Stimulated activated CD8-positive, alpha-beta memory T cell treated with anti-CD3 and anti-CD28 coated beads, Interleukin-2, amount 100 ng/mL, for 48 hours (primary cell): ENCODE measurements at regions not wholly inside any gene's neighbourhood (a gene's known extent, or its start where the extent isn't known, plus 50 kb on each side); places are given as distances from the start of the nearest gene placed in this dataset.

Experiments
- DNase-seq, 2 donors: peaks; one replicate each; pipeline ENCODE4 v3.0.0-alpha.2; 2020; ENCODE audit warnings: low read depth in 2 of 2

DNA sequence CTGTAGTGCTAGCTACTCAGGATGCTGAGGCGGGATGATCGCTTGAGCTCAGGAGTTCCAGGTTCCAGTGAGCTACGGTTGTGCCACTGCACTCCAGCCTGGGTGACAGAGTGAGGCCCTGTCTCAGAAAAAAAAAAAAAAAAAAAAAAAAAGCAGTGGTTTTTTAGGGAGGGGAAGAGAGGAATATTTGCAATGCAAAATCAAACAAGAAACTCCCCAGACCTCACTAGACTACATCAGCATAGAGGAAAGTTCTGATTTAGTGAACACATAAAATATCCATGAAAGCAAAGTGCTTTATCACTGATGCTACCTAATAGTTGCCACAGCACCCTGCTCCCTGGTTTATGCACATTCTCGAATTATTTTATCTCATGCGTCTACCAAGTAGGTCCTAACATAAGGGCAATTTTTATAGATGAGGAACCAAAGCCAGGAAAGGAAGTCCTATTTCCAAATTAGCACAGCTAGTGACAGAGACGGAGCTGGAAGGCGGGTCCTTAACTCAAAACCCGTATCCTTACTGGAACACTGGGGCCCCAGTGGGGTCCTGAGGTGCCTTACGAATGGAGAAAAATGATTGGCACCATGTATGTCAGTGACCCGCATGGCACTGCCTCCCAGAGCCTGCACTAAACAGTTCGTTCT is 50.7 kb upstream of the GPR157 start:
- no peak for DNase-seq

DNA sequence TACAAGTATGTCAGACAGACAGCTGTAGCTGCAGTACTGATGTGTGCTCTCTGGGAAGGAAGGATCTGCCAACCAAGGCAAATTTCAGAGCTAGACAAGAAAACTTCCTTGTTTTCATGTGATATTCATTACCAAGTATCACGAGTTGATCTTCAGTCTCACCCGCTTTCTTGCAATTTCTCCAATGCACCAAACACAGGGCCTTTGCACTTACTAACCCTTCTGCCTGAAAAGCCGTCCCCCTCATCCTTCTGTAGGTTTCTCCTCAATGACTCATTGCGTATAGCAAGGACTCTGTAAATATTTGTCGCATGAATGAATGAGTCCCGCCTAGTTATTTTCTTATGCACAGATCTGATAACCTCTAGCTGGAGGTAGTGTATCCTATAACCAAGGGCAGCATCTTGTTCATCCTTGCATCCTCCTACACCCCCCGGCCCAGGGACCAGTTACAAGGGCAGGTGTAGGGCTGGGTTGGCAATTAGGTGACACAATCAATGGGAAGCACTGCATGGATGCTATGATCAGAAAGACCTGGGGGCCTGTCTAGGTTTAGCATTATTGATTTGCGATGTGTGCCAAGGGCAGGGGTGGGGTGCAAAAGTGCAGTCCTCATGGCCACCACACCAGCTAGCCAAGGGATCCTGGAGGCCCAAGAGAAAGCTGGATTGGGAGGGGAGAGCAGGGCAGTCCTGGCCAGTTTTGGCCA is 51.4 kb upstream of the GPR157 start:
- DNase-seq, result no peak

DNA sequence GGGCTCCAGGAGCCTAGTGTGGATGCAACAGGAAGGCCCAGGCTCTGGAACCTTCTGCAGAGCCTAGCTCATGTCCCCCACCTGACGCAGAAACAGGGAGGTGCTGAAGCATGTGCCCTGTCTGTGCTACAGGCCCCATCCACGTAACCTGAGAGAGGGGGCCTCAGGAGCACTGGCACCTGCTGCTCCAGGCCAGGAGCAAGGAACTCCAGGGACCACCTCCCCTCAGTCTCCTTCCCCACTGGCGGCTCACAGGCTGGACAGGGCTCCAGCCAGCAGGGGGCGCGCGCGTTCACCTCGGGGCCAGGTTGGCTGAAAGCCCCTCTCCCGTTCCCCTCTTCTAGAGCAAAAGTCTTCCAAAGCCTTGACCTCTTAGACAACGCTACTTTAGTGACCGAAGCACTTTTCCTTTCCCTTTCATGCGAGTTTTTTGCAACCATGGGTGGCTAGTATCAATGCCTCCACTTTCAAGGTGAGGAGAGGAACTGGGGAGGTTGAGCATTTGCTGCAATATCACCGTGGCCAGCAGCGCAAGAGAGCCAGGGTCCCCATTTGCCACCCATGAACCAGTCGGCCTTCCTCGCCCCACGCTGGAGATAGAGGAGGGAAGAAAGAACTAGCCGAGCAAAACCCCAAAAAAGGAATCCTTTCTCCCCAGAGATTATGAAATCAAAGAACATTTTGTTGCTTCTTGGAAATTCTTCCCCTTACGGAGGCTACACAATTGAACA is 52.4 kb upstream of the GPR157 start:
- DNase-seq, result peak; percentile 68

DNA sequence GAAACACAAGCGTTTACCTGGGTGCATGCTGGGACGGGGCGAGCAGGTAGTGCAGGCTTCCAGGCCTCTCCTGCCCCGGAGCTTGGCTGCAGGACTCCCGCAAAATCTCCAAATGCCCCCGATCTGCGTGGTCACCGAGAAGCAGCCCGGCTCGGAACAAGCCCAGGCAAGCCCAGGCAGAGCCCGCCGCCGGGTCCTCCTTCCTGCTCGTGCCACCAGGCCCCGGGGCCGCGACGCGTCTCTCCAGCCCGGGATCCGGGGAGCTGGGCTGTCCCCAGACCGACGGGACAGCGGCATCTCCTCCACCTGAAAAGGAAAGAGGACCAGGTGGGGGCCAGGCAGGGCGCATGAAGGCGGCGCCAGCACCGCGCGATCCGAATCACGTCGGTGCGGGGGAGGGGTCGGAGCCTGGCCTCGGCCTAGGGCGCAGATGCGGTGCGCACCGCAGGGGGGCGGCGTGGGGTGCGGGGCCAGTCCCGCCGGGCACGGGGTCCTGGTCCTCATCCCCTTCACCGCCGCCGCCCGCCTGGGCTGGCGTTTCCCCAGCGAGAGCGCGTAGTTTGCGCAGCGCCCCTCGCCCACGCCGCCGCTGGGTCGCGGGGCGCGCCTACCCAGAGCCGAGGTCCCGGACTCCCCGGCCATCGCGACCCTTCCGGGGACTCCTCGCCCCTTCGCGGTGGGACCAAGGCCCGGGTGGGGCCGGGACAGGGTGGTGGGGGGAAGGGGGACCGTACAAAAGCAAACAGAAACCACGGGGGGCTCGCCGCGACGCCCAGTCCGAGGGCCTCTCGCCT is 52.4 kb upstream of the H6PD start:
- DNase-seq, result no peak

DNA sequence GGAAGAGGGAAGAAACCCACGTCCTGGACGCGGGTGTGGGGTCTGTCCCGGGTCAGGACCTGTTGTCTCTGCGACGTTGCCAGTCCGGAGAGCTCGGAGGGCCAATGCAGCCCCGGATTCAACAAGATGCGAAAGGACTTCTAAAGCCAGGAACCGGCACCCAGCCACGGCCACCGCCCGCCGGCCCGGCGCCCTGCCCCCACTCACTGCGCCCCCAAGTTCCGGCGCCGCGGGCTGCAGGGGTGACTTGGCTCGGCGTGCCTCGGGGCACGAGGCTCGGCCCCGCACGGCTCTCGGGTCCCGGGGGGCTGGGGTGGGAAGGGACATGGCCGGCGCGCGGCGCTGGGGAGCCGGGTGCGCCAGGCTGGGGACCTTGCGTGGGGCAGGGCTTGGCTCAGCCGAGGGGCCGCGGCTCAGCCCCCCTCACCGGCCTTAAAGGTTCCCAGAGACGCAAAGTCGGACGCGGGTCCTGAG is 51.8 kb upstream of the H6PD start:
- no peak for DNase-seq

DNA sequence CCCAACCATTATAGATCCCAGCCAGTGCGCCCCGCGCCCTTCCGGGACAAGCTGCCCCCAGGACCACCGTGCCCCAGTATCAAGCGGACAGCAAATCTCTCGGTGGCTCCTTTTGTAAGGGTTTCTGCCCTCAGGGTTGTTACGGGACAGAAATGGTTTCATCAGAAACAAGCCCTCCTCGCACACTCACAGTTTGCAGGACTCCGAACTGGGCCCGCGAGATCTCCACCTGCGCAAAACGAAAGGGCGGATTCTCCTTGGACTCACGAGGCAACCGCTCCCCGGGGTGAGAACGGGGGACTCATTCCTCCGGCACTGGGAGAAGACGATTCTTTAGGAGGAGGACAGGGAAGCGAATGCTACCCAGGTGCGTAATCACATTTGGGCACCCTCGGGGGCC is 51.1 kb upstream of the H6PD start:
- DNase-seq, result no peak

DNA sequence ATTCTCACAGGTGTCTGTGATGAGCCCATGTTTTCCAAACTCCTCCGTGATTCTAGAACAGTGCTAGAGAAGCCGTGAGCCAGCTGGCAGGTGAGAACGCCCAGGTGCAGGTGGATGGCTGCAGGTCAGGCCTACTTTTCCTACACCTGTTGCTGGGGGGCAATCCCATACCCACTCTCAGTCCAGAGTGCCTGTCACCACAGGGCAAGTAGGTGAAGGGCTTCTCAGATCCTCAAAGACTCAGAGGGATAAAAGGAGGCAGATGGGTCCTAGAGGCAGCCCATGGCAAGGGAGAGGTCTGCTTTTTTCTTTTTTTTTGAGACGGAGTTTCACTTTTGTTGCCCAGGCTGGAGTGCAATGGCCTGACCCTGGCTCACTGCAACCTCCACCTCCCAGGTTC is 50.7 kb upstream of the H6PD start:
- no peak for DNase-seq

DNA sequence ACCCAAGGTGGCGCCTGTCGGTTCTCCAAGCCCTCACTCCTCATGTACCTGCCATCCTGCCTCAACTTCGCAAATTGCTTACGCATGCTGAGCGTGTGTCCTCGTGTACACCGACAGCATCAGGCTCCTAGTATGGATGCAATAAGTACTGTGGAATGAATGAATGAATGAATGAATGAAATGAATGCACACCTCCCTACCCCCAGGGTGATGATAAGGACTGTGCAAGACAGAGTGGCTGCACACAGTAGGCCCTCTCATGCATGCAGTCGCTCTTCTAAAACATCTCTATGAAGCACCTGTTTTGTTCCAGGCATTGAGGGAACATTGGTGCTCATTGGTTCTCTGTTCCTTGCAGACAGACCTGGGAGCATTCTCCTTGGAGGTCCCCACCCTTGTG is 49.8 kb upstream of the H6PD start:
- DNase-seq, result no peak
